K562 (cell line): ENCODE measurements at regions not wholly inside any gene's neighbourhood (a gene's known extent, or its start where the extent isn't known, plus 50 kb on each side); places are given as distances from the start of the nearest gene placed in this dataset.

ENCODE experiments used
- ATAC-seq: fragments of 200-7000 bp; cut with Tn5 transposase; 3 replicates; pipeline ENCODE4 v1.9.1; 2020; ENCODE audit warnings: moderate library complexity
- BruUV-seq: library from RNA; stranded (reverse); fragments of 400-500 nt; replicated peaks from 2 replicates; lab custom pipeline; 2021; lab: Mats Ljungman, UMichigan
- CTCF ChIA-PET: fragments of 300-600 bp; formaldehyde crosslinking; extraction: SDS; loops from one replicate; lab custom pipeline; 2021; ENCODE audit warnings: low intra/inter-chr PET ratio; lab: Yijun Ruan, JAX
- POLR2A ChIA-PET: fragments of 300-600, 350-650 bp; sonication (Branson Sonifier 250); formaldehyde crosslinking; extraction: SDS; loops from one replicate; lab custom pipeline; 2021; ENCODE audit warnings: antibody characterized with exemption, inconsistent platforms; lab: Yijun Ruan, JAX
- DNase-seq, 4 experiments: peaks; one replicate each; pipeline versions ENCODE4 v3.0.0 to v3.0.0-alpha.2; 2011 to 2018; ENCODE audit warnings: low spot score in 3 of 4, mixed read lengths in 3 of 4; ENCODE audit errors: extremely low read depth in 1 of 4
- FAIRE-seq: peaks from 2 replicates; lab custom pipeline; 2011; peaks lifted over from hg19 to GRCh38; lab: Jason Lieb, UNC
- H2AFZ ChIP-seq: 2 replicates; pipeline ENCODE4 v1.6.0; 2011; ENCODE audit warnings: low read depth, low read length, control low read depth, inconsistent platforms
- H3K27ac ChIP-seq: fragments of 200-600 bp; 3 replicates; pipeline ENCODE4 v1.8.0; 2011; ENCODE audit warnings: low read depth, mild to moderate bottlenecking, control low read depth, inconsistent platforms, low read length, moderate library complexity, mixed read lengths; ENCODE audit errors: extremely low read depth
- H3K27me3 ChIP-seq, 2 experiments: fragments of 300-600 bp in 1 of 2; 2 replicates in 1 of 2; 3 replicates in 1 of 2; pipeline versions ENCODE4 v1.6.0 to v1.8.0; 2011; ENCODE audit warnings: inconsistent platforms in 2 of 2, low read length in 2 of 2, mild to moderate bottlenecking in 1 of 2, mixed read lengths in 1 of 2, moderate library complexity in 1 of 2; ENCODE audit not compliant: control insufficient read depth in 2 of 2, insufficient read depth in 2 of 2
- H3K36me3 ChIP-seq: fragments of 300-600 bp; 3 replicates; pipeline ENCODE4 v1.8.0; 2011; ENCODE audit warnings: mild to moderate bottlenecking, low read length, inconsistent platforms; ENCODE audit not compliant: control insufficient read depth, insufficient read depth
- H3K4me1 ChIP-seq, 2 experiments: fragments of 200-600 bp in 1 of 2; replicated peaks in 1 of 2; 2 replicates in 1 of 2; 3 replicates in 1 of 2; pipeline versions ENCODE4 v1.5.1 to v1.8.0; 2011; ENCODE audit warnings: inconsistent platforms in 2 of 2, low read length in 2 of 2, mild to moderate bottlenecking in 1 of 2, mixed read lengths in 1 of 2, moderate library complexity in 1 of 2; ENCODE audit not compliant: control insufficient read depth in 2 of 2, insufficient read depth in 2 of 2
- H3K4me2 ChIP-seq: 2 replicates; pipeline ENCODE4 v1.6.1; 2011; ENCODE audit warnings: low read length, control low read depth, inconsistent platforms, mixed read lengths; ENCODE audit not compliant: insufficient read depth
- H3K4me3 ChIP-seq: fragments of 200-600 bp; sonication (generic), shearing (Covaris generic); 2 replicates; pipeline ENCODE4 v1.5.1; 2016; ENCODE audit warnings: control low read depth, inconsistent platforms
- H3K79me2 ChIP-seq: fragments of 200-600 bp; 3 replicates; pipeline ENCODE4 v1.8.0; 2011; ENCODE audit warnings: low read length, inconsistent platforms; ENCODE audit not compliant: control insufficient read depth, insufficient read depth
- H3K9ac ChIP-seq, 2 experiments: 2 replicates each; pipeline versions ENCODE4 v1.6.0 to v1.6.1; 2011; ENCODE audit warnings: low read depth in 2 of 2, low read length in 2 of 2, control low read depth in 1 of 2, inconsistent platforms in 1 of 2, mild to moderate bottlenecking in 1 of 2, mixed read lengths in 1 of 2; ENCODE audit not compliant: insufficient read depth in 1 of 2
- H3K9me1 ChIP-seq: one replicate; pipeline ENCODE4 v1.6.0; 2011; ENCODE audit warnings: inconsistent platforms, mild to moderate bottlenecking, low read length, moderate library complexity; ENCODE audit not compliant: control insufficient read depth, insufficient read depth
- H3K9me3 ChIP-seq: replicated peaks from 2 replicates; pipeline ENCODE4 v1.5.1; 2011; ENCODE audit warnings: low read depth, low read length, inconsistent platforms; ENCODE audit not compliant: control insufficient read depth, insufficient read depth
- H4K20me1 ChIP-seq: replicated peaks from 2 replicates; pipeline ENCODE4 v1.6.1; 2011; ENCODE audit warnings: low read length, inconsistent platforms, mixed read lengths; ENCODE audit not compliant: control insufficient read depth, insufficient read depth
- HLTF ChIP-seq: fragments of 450-650 bp; IDR thresholded peaks from 2 replicates; pipeline ENCODE4 v1.6.1; 2016
- HMG20B ChIP-seq: fragments of 250-450 bp; sonication (Bioruptor Pico); IDR thresholded peaks from 2 replicates; pipeline ENCODE4 v1.5.0; 2021; ENCODE audit warnings: mild to moderate bottlenecking
- JUN ChIP-seq, 2 experiments: sonication (generic) in 1 of 2; formaldehyde crosslinking in 1 of 2; IDR thresholded peaks; 2 replicates each; pipeline versions ENCODE4 v1.6.1 to v1.8.0; 2012 to 2022; ENCODE audit warnings: borderline replicate concordance in 2 of 2, mild to moderate bottlenecking in 2 of 2, improper control_type of control experiment in 1 of 2, low read depth in 1 of 2, low read length in 1 of 2, missing genetic modification reagents in 1 of 2
- RBM15 ChIP-seq: fragments of 200-400 bp; formaldehyde crosslinking; IDR thresholded peaks from 2 replicates; pipeline ENCODE4 v1.6.1; 2018; ENCODE audit warnings: mild to moderate bottlenecking, low read length, moderate library complexity; ENCODE audit not compliant: insufficient read depth
- SREBF2 ChIP-seq: sonication (generic); formaldehyde crosslinking; IDR thresholded peaks from 2 replicates; pipeline ENCODE4 v1.4.0; 2020; ENCODE audit warnings: mild to moderate bottlenecking, missing genetic modification reagents
- STAG1 ChIP-seq: sonication (generic); formaldehyde crosslinking; IDR thresholded peaks from 2 replicates; pipeline ENCODE4 v1.5.0; 2020; ENCODE audit warnings: missing genetic modification reagents, borderline replicate concordance
- ZBTB1 ChIP-seq: sonication (generic); formaldehyde crosslinking; IDR thresholded peaks from 2 replicates; pipeline ENCODE4 v1.8.1; 2023; ENCODE audit warnings: missing genetic modification reagents, low read depth, mild to moderate bottlenecking, borderline replicate concordance
- ZC3H11A ChIP-seq: IDR thresholded peaks from 2 replicates; pipeline ENCODE4 v1.6.1; 2012; ENCODE audit warnings: low read depth, low read length, improper control_type of control experiment
- ZNF133 ChIP-seq: fragments of 250-450 bp; sonication (Bioruptor Pico); IDR thresholded peaks from 2 replicates; pipeline ENCODE4 v1.4.0; 2020; ENCODE audit warnings: mild to moderate bottlenecking
- ZNF217 ChIP-seq: sonication (generic); formaldehyde crosslinking; IDR thresholded peaks from 2 replicates; pipeline ENCODE4 v1.8.0; 2022; ENCODE audit warnings: mild to moderate bottlenecking, missing genetic modification reagents
- ZNF384 ChIP-seq: IDR thresholded peaks from 2 replicates; pipeline ENCODE4 v1.6.1; 2012; ENCODE audit warnings: low read depth, low read length, improper control_type of control experiment
- ZNF431 ChIP-seq: sonication (generic); formaldehyde crosslinking; IDR thresholded peaks from 2 replicates; pipeline ENCODE4 v1.8.0; 2022; ENCODE audit warnings: mild to moderate bottlenecking, missing genetic modification reagents
- WGBS: fragments of 100-300 bp; shearing (Covaris generic); methylation state at CpG from one replicate; pipeline ENCODE4 v1.1.6; 2016; ENCODE audit warnings: low coverage, mixed read lengths; ENCODE audit not compliant: insufficient coverage; ENCODE audit errors: missing lambda C conversion rate; 5-methylcytosine and 5-hydroxymethylcytosine counted together
- in situ Hi-C: fragments of 300-500 bp; cut with MboI; formaldehyde crosslinking; loops from 4 replicates; pipeline ENCODE4 v1.15.0; 2018; ENCODE audit warnings: inconsistent platforms, mixed read lengths
- intact Hi-C: fragments of 100-400 bp; cut with micrococcal nuclease; formaldehyde crosslinking; loops from 2 replicates; pipeline ENCODE4 v1.14.2; 2022
- TF ChIP-seq, protein P1 (sequence below): fragments of 250-450 bp; sonication (Bioruptor Pico); IDR thresholded peaks from 2 replicates; pipeline ENCODE4 v1.8.0; 2021; ENCODE audit warnings: borderline replicate concordance, mild to moderate bottlenecking, moderate library complexity; ENCODE audit not compliant: poor library complexity, severe bottlenecking
- TF ChIP-seq, protein P2 (sequence below): fragments of 200-800 bp; sonication (Bioruptor generic); IDR thresholded peaks from 2 replicates; pipeline ENCODE4 v1.6.1; 2017; ENCODE audit warnings: missing genetic modification characterization, missing compliant biosample characterization
- TF ChIP-seq, protein P3 (sequence below): fragments of 250-450 bp; sonication (Bioruptor Pico); IDR thresholded peaks from 2 replicates; pipeline ENCODE4 v1.5.0; 2020; ENCODE audit warnings: mild to moderate bottlenecking, borderline replicate concordance
- TF ChIP-seq, protein P4 (sequence below), 2 experiments: fragments of 150-350 bp in 1 of 2; IDR thresholded peaks; 2 replicates each; pipeline ENCODE4 v1.6.1; 2012 to 2016; ENCODE audit warnings: low read depth in 2 of 2, low read length in 2 of 2, mild to moderate bottlenecking in 1 of 2, moderate library complexity in 1 of 2

DNA sequence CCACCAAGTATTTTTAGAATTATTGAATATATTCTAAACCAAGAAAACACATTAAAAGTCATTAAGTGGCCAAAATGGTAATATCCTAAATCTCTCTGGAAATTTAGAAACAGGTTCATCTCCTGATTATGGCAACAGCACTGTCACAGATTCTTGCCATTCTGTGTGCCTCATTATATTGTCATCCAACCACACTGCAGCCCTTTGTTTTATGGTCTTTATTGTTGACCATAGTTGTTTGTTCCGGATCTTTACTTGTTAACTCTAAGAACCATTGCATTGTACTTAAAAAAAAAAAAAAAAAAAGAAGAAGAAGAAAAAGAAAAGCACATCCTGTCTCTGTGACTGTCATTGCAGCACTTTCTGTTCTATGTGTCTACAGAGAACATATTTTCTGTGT lies 822.1 kb upstream of the ADGRL3 start:
- intact Hi-C loops = no loop called here
- CTCF ChIA-PET = no interaction called here
- H3K36me3 ChIP-seq = no peaks in the 10 kb centered on the region
- no peaks in the 10 kb centered on the region for H4K20me1 ChIP-seq
- in situ Hi-C loops = no loop called here
- no TSS peak for BruUV-seq
- 0 out of 2 replicates have a peak, but pooled peaks cover 2% of the 10 kb centered on the region for H3K9me3 ChIP-seq
- 0% methylated on average over 1 of the region's 1 CpG for WGBS
- POLR2A ChIA-PET = no interaction called here
- no peak overlapping the region for H3K4me2 ChIP-seq
- no peak for DNase-seq
- no peak for FAIRE-seq
- H3K4me1 ChIP-seq = no peaks in the 10 kb centered on the region
- H3K79me2 ChIP-seq = no peaks in the 10 kb centered on the region
- no peak for ATAC-seq
- no peaks in the 10 kb centered on the region for H3K27me3 ChIP-seq
- H3K9ac ChIP-seq = no peak overlapping the region
- H3K9me1 ChIP-seq = no peaks in the 10 kb centered on the region
- H3K4me3 ChIP-seq = no peak overlapping the region
- no peak overlapping the region for H2AFZ ChIP-seq
- no peak overlapping the region for H3K27ac ChIP-seq
- TF ChIP-seq ZNF431 (no peak), HMG20B (CRISPR knock-in tag) (no peak), ZC3H11A (no peak), STAG1 (no peak), RBM15 (no peak), SREBF2 (no peak), HLTF (no peak), ZBTB1 (CRISPR knock-in tag) (no peak), ZNF133 (CRISPR knock-in tag) (no peak), ZNF384 (no peak), JUN (IDR thresholded peaks at IDR 0.05; ENCODE audit: borderline replicate concordance, low read depth, low read length) (no peak), JUN (CRISPR knock-in tag; IDR thresholded peaks at IDR 0.05; ENCODE audit: borderline replicate concordance) (no peak), ZNF217 (CRISPR knock-in tag) (no peak)
- TF ChIP-seq, protein P1, sequence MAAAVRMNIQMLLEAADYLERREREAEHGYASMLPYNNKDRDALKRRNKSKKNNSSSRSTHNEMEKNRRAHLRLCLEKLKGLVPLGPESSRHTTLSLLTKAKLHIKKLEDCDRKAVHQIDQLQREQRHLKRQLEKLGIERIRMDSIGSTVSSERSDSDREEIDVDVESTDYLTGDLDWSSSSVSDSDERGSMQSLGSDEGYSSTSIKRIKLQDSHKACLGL (CRISPR knock-in tag) = no peak
- TF ChIP-seq, protein P2, sequence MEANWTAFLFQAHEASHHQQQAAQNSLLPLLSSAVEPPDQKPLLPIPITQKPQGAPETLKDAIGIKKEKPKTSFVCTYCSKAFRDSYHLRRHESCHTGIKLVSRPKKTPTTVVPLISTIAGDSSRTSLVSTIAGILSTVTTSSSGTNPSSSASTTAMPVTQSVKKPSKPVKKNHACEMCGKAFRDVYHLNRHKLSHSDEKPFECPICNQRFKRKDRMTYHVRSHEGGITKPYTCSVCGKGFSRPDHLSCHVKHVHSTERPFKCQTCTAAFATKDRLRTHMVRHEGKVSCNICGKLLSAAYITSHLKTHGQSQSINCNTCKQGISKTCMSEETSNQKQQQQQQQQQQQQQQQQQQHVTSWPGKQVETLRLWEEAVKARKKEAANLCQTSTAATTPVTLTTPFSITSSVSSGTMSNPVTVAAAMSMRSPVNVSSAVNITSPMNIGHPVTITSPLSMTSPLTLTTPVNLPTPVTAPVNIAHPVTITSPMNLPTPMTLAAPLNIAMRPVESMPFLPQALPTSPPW (CRISPR knock-in tag) = no peak
- TF ChIP-seq, protein P3, sequence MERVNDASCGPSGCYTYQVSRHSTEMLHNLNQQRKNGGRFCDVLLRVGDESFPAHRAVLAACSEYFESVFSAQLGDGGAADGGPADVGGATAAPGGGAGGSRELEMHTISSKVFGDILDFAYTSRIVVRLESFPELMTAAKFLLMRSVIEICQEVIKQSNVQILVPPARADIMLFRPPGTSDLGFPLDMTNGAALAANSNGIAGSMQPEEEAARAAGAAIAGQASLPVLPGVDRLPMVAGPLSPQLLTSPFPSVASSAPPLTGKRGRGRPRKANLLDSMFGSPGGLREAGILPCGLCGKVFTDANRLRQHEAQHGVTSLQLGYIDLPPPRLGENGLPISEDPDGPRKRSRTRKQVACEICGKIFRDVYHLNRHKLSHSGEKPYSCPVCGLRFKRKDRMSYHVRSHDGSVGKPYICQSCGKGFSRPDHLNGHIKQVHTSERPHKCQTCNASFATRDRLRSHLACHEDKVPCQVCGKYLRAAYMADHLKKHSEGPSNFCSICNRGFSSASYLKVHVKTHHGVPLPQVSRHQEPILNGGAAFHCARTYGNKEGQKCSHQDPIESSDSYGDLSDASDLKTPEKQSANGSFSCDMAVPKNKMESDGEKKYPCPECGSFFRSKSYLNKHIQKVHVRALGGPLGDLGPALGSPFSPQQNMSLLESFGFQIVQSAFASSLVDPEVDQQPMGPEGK (CRISPR knock-in tag) = no peak
- TF ChIP-seq, protein P4, sequence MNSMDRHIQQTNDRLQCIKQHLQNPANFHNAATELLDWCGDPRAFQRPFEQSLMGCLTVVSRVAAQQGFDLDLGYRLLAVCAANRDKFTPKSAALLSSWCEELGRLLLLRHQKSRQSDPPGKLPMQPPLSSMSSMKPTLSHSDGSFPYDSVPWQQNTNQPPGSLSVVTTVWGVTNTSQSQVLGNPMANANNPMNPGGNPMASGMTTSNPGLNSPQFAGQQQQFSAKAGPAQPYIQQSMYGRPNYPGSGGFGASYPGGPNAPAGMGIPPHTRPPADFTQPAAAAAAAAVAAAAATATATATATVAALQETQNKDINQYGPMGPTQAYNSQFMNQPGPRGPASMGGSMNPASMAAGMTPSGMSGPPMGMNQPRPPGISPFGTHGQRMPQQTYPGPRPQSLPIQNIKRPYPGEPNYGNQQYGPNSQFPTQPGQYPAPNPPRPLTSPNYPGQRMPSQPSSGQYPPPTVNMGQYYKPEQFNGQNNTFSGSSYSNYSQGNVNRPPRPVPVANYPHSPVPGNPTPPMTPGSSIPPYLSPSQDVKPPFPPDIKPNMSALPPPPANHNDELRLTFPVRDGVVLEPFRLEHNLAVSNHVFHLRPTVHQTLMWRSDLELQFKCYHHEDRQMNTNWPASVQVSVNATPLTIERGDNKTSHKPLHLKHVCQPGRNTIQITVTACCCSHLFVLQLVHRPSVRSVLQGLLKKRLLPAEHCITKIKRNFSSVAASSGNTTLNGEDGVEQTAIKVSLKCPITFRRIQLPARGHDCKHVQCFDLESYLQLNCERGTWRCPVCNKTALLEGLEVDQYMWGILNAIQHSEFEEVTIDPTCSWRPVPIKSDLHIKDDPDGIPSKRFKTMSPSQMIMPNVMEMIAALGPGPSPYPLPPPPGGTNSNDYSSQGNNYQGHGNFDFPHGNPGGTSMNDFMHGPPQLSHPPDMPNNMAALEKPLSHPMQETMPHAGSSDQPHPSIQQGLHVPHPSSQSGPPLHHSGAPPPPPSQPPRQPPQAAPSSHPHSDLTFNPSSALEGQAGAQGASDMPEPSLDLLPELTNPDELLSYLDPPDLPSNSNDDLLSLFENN (IDR thresholded peaks at IDR 0.05; ENCODE audit: low read depth in 2 of 2, low read length in 2 of 2) = no peak
